HG02885 (cell line): ENCODE measurements at regions not wholly inside any gene's neighbourhood (a gene's known extent, or its start where the extent isn't known, plus 50 kb on each side); places are given as distances from the start of the nearest gene placed in this dataset.

Experiments
- ATAC-seq: cut with Tn5 transposase; IDR thresholded peaks from one replicate; pipeline ENCODE4 v1.9.1; 2021; ENCODE audit warnings: mild to moderate bottlenecking; ENCODE audit not compliant: unreplicated experiment, poor library complexity

DNA sequence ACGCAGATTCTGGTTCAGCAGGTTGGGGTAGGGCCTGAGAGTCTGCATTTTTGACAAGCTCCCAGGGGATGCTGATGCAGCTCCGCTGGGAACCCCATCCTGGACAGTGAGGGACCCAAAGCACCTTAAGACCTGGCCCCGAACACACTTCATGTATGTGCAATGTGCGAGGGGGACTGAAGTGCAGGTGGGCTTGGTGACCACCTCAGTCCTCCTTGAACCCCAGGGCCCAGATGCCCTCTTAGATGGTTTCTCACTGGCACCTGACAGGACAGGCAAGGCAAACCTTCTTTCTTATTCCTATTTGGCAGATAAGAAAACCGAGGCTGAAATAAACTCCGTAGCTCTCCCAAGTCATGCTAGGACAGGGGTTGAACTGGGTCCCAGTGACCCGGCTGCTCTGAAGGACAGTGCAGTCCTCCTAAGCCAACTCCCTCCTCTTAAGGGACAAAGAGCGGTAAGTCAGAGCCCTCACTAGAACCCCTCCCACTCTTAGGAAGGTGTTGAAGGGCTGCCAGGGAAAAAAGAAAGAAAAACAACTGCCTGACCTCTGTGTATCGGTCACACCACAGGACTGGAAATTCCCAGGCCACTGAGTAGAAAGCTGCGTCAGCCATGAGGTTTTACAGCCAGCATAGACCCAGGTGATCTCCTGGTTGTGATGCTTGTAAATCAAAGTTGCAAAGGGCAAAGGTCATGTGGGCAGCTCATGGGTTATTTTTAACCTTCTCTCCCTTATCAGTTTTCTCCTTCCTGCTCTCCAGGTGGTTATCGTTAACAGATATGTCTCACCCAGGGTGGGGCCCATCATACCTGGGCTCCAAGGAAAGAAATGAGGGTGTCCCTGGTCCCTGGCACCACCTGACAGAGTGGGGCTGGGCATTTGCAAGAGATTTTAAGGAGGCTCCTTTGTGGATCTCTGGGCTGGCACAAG is 90.9 kb upstream of the SMNDC1 start:
- ATAC-seq: peak; percentile 91

GRCh38 chr10:110396284-110396651 is 91.5 kb upstream of the SMNDC1 start:
- ATAC-seq: no peak

DNA sequence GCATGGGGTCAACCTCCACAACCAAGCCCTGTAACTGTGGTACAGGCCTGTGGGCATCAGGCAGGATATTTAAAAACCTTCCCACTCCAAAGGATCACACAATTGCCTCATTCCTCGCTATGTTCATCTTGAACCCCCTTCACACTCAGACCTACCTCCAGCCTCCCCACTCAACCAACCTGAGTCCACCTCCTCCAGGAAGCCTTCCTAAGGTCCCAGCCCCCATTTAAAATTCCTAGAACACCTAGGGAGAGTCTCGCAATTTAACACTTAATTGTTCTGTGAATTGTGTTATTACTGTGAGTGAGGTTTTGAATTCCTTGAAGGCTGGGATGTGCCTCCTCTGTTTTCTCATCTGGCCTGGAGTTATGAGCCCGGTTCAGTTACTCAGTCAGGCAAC is 93.1 kb upstream of the SMNDC1 start:
- ATAC-seq: no peak

DNA sequence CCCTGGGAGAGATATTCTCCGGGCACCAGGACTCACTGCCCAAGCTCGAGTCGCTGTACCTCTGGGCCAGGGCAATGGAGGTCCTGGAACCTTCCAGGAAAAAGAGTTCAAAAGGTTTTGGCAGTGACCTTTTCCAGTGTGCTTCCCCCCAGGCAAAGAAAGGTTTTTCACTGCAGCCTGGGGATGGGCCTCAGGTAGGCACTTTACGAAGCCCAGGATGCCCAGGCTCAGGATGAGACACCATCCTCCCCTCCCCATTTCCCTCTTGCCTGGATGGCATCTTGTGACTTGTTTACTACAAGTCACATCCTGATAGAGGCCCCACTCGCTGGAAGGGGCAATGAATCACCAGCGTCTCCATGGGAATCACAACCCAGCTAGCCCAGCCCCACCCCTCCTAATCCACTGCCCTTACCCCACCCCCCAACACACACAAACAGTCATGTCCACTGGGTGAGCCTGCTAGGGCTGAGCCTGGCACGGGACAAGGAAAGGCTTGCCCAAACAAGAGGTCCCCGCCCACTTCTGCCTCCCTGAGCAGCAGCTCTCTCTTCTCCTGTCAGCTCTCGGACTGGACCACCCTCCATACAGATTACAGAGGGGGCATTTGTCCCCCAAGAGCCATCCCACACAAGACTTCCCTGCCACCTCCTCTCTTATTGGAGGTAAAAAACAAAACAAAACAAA is 93.8 kb upstream of the SMNDC1 start:
- ATAC-seq: no peak

GRCh38 chr10:110399106-110399964 is 94.6 kb upstream of the SMNDC1 start:
- no peak for ATAC-seq

- ATAC-seq: no peak
Observed at GRCh38 chr10:110399965-110400933, 95.5 kb upstream of the SMNDC1 start.

DNA sequence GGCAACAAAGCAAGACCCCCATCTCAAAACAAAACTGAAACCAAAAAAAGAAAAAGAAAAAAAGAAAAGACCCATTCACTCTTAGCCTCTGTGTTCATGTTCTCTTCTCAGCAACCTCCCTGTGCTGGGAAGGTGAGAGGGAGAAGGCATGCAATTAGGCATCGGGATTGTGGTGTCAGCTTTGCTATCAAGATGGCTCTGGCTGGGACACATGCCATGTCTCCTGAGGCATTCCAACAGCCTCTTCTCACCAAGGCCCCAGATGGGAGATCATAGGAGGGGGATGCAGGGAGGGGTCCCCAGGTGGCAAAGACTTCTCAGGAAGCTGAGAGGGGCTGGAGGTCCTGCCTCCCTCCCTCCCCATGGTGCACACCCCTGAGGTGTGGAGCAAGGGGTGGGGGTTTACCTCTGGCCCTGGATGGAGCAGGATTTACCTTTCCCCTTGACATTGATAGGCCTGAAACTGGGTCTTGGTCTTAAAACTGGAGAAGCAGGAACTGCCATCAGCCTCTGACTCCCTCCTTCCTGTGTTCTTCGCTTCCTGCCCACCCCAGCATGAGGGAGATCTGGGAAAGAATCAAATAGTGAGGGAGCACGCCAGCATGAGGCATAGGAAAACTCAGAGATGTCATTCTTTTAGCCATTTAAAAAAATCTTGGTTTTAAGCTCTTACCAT is 96.2 kb upstream of the DUSP5 start:
- no peak for ATAC-seq

GRCh38 chr10:110402077-110402416 is 95.7 kb upstream of the DUSP5 start:
- no peak for ATAC-seq

GRCh38 chr10:110403593-110403992 is 94.1 kb upstream of the DUSP5 start:
- ATAC-seq: no peak

DNA sequence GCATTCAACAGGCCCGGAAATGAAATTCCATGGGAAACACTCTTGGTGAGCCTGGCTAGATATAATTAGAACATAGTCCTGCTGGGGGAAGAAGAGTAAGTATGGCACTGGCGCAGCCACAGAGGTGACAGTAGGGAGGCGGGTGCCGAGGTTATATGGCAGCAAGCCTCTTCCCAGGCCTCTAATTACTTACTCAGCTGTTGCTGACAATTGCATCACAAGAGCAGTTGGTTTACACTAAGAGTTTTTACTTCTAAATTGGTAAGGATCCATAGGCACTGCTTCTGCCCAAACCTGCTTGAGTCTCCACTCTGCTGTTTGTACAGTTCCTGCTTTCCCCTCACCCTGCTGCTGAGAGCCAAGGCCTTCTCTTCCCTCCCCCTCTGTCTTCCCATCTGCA is 93.3 kb upstream of the DUSP5 start:
- ATAC-seq: no peak

GRCh38 chr10:110404825-110405224 is 92.9 kb upstream of the DUSP5 start:
- no peak for ATAC-seq

DNA sequence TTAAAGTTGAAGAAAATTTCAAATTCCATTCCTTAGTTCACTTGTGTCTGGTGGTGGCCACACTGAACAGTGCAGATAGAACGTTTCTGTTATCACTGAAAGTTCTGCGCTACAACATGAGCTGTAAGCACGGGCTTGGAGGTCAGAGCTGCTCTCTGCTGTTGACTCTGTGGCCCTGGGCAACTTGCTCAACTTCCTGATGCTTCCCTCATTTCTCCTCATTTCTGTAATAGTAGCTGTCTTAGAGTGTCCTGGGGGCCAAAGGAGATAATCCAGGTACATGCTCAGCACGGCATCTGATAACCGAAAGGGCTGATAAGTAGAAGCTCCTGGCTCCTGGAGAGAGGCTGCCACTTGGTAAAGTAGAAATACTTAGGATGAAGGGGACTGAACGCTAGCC is 92.3 kb upstream of the DUSP5 start:
- no peak for ATAC-seq

DNA sequence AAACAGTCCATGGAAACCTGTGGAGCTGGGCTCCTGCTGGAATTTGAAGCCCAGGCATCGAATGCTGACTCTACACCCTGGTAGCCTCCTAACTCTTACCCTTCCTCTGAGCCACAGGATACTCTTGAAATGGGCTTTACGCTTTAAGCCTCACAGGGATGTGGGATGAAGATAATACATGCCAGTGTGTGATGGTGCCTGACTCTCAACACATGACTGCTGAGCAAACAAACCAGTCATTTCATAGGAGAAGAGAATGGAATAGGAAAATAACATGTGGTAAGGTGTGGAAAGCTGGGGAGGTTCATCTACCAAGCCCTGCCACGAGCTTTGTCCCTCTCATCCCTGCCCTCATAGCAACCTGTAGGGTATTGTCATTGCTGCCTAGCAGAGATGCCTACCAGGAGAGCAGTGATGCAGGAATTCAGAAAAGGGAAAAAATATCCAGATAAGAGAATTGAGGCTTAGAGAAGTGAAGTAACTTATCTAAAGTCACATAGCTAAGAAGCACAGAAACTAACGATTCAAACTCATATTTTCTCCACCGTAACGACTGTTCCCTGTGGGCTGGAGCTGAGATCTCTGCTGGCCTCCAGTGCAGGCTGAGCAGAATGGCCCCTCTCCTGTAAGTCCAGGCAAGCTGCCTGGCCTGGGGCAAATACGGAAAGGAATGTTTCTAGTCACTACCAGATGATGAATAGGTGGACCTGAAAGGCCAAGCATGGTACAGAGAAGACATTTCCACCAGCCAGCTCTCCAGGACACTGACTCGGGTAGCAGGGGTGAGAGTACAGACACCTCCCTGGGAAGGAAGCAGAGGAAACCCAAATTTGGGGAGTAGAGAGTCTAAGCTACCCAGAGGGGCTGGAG is 90.2 kb upstream of the DUSP5 start:
- no peak for ATAC-seq

DNA sequence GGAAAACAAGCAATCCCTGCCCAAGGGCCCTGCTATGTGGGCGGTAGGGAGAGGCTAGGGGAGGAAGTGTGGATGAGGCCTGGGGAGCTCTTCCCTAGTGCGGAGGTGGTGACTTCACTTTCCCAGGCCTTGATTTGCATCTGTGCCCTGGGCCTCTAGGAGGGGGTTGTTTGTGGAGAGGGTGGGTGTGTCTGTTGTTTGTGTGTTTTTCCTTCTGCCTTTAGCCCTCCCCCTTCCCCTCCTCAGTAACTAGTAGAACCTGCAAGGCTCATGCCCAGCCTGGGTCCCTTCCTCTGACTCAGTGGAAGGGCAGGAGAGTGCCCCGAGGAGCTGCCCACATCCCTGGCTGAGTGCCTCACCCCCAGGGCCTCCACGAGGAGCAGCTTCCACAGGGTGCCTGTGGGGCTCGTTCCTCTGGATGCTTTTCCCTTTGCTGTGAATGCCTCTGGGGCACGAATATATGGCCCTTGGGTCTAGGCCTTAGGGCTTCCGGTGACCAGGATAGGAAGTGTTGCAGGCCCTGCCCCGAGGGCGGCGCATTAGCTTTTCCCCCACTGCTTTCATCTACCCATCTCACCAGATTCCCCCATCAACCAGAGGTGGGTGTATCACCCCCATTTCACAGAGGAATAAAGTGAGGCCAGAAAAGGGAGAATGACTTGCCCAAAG is 89.4 kb upstream of the DUSP5 start:
- no peak for ATAC-seq

- no peak for ATAC-seq
Observed at GRCh38 chr10:110408943-110409342, 88.8 kb upstream of the DUSP5 start.

GRCh38 chr10:110409488-110409887 is 88.2 kb upstream of the DUSP5 start:
- ATAC-seq: no peak

DNA sequence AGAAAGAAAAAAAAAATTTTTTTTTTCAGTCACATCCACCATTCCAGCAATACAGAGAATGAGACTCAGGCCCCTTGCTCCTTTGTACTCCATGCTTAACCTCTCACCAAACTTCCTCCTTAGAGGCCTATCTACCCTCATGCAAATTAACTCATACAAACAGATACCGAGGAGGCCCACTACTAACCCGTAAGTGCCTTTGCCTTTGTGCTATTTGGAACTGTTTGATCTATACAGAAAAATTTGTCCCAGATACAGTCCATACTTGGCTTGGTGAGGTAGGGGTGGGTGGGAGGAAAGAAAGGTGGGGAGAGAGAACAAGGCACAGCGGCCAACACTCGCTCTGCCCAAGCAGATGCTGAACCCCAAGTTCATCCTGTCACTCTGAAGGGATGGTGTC is 87.8 kb upstream of the DUSP5 start:
- peak; percentile 56 for ATAC-seq
